GM10248 (cell line): ENCODE measurements at regions not wholly inside any gene's neighbourhood (a gene's known extent, or its start where the extent isn't known, plus 50 kb on each side); places are given as distances from the start of the nearest gene placed in this dataset.

Experiments
- CTCF ChIA-PET: fragments of 300-600 bp; sonication (Branson Sonifier 250); formaldehyde crosslinking; extraction: SDS; loops from one replicate; lab custom pipeline; 2021; ENCODE audit warnings: antibody characterized with exemption; lab: Yijun Ruan, JAX
- POLR2A ChIA-PET: fragments of 350-650 bp; sonication (Branson Sonifier 250); formaldehyde crosslinking; extraction: SDS; loops from one replicate; lab custom pipeline; 2020; ENCODE audit warnings: antibody characterized with exemption; lab: Yijun Ruan, JAX
- DNase-seq: peaks from one replicate; pipeline ENCODE4 v3.0.0; 2012; ENCODE audit errors: extremely low spot score
- TF ChIP-seq, protein P1 (sequence below): IDR thresholded peaks from 2 replicates; pipeline ENCODE4 v1.5.1; 2012; ENCODE audit warnings: mild to moderate bottlenecking, low read depth; ENCODE audit errors: extremely low read depth, missing control alignments, control extremely low read depth

GRCh38 chr3:187458921-187459320 is 90.7 kb downstream of the RTP4 start:
- ChIA-PET POLR2A (interaction anchor here (0.6 kb wide), 1 partner anchor 790 kb away, joined by 3 read pairs; no protein-coding TSS in a partner anchor), CTCF (interaction anchor here (1.3 kb wide), 1 partner anchor 18 kb away, joined by 3 read pairs; no protein-coding TSS in a partner anchor)
- DNase-seq, result no peak
- TF ChIP-seq, protein P1, sequence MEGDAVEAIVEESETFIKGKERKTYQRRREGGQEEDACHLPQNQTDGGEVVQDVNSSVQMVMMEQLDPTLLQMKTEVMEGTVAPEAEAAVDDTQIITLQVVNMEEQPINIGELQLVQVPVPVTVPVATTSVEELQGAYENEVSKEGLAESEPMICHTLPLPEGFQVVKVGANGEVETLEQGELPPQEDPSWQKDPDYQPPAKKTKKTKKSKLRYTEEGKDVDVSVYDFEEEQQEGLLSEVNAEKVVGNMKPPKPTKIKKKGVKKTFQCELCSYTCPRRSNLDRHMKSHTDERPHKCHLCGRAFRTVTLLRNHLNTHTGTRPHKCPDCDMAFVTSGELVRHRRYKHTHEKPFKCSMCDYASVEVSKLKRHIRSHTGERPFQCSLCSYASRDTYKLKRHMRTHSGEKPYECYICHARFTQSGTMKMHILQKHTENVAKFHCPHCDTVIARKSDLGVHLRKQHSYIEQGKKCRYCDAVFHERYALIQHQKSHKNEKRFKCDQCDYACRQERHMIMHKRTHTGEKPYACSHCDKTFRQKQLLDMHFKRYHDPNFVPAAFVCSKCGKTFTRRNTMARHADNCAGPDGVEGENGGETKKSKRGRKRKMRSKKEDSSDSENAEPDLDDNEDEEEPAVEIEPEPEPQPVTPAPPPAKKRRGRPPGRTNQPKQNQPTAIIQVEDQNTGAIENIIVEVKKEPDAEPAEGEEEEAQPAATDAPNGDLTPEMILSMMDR, result no peak

DNA sequence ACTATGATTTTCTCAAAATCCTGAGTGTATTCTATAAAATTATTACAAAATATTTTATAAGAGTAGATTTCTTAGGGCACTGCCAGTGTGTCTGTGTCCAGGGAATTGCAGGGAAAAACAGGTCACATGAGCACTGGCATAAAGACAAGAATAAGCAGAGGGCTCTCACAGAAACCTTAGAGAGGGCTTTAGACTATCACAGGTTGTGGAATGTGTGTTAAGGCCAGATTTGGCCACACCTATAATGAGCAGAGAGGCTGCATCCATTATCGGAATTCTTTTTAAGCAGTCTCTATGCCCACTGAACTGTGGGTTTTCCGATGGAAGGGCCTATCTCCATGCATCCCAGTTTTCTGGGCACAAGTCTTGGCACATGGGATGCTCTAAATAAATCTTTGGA is 90.2 kb downstream of the RTP4 start:
- DNase-seq, result no peak
- ChIA-PET CTCF (interaction anchor here (1.3 kb wide), 1 partner anchor 19 kb away, joined by 3 read pairs; no protein-coding TSS in a partner anchor), POLR2A (no interaction called here)
- TF ChIP-seq, protein P1, result no peak

GRCh38 chr3:187456250-187456649 is 88.1 kb downstream of the RTP4 start:
- ChIA-PET POLR2A (no interaction called here), CTCF (no interaction called here)
- TF ChIP-seq, protein P1, result no peak
- no peak for DNase-seq

GRCh38 chr3:187454085-187454815 is 86.1 kb downstream of the RTP4 start:
- TF ChIP-seq, protein P1, result no peak
- ChIA-PET POLR2A (no interaction called here), CTCF (no interaction called here)
- no peak for DNase-seq

- ChIA-PET POLR2A (no interaction called here), CTCF (interaction anchor here (1.5 kb wide), 1 partner anchor 43 kb away, joined by 3 read pairs; no protein-coding TSS in a partner anchor)
- DNase-seq, result no peak
- TF ChIP-seq, protein P1, result no peak
These were observed 82.4 kb downstream of the RTP4 start for GRCh38 chr3:187450431-187451190.

DNA sequence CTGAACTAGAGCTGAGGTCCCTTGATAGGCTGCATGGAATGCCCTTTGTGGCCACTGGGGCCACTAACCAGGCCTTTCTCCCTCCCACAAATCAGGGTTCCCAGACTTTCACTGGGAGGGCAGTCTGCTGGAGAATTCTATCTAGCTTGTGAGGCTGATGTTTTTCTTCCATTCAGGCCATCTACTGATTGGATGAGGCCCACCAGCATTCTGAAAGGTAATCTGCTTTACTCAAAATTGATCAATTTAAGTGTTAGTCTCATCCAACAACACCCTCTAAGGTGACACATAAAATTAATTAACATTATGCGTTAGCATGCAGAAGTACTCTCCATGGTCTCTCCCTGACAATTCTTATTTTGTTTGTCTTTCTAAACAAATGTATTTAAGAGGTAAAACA is 80.5 kb downstream of the RTP4 start:
- no peak for DNase-seq
- TF ChIP-seq, protein P1, result no peak
- POLR2A ChIA-PET, result no interaction called here
- CTCF ChIA-PET, result interaction anchor here (1.3 to 1.4 kb wide), 2 partner anchors 126 to 129 kb away, joined by 3 to 4 read pairs; no protein-coding TSS in a partner anchor
